HCEC 1CT (cell line): ENCODE measurements at regions not wholly inside any gene's neighbourhood (a gene's known extent, or its start where the extent isn't known, plus 50 kb on each side); places are given as distances from the start of the nearest gene placed in this dataset.
"Not testable (repeated sequence)": the region's sequence is repeated elsewhere in the genome, so short reads cannot be mapped to it uniquely, and the experiment has no call there.

Experiments used
- DNase-seq: peaks from one replicate; pipeline ENCODE4 v3.0.0-alpha.2; 2017

DNA sequence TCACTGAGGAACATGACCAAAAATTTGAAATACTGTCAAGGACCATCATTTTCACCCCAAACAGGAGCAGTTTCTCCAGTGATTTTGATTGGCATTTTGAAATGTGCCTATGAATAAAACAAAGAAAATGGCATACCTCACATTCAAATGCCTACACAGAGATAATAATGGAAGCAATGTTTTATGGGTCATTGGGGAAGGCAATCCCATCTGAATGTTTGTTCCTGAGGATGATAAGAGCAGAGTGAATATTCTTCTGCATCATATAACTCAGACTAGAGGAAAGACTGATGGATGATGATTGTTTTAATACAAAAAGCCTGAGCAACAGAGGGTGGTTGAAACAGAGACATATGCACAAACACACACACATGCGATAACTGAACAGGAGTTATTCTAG, 2749.9 kb downstream of the PCDH9 start:
- no peak for DNase-seq

DNA sequence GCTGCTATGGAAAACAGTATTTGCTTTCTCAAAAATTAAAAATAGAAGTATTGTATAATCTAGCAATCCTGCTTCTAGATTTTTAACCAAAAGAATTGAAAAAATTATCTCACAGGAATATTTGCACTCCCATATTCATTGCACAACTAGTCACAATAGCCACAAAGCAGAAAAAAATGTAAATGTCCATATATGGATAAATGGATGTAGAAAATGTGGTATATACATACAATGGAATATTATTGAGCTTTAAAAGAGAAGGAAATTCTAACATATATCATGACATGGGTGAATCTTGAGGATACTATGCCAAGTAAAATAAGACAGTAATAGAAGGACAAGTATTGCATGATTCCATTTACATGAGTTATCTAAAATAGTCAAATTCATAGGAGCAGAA, 2753.0 kb downstream of the PCDH9 start:
- DNase-seq, result no peak

DNA sequence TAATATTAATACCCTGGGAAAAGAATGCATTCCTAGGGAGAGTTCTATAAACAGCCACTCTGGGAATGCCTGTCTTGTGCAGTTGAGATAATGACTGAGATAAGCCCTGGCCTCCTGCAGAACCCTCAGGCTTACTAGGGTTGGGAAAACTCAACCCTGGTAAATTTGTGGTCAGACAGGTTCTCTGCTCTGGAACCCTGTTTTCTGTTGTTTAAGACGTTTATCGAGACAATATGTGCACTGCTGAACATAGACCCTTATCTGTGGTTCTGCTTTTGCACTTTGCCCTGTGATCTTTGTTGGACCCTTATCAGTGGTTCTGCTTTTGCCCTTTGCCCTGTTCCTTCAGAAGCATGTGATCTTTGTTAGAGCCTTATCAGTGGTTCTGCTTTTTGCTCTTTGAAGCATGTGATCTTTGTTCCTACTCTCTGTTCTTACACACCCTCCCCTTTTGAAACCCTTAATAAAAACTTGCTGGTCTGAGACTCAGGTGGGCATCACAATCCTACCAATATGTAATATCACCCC, 2754.0 kb downstream of the PCDH9 start:
- not testable (repeated sequence) for DNase-seq

DNA sequence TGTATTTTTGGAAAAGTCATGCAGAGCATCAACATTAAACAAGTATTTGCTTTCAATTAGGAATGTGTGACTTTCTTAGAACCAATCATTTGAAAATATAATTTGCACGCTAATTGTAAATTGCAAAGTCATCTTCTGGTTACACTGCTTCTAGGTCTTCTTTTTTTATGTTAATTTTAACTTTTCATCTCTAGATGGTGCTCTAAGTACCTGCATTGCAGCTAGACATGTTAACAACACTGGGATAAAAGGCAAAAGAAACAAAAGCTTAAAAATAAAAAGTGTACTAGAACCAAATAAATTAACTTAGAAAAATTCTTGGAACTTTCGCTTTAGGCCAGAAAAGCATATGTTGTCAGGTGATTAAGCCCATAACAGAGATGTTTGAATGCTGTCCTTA, 2758.2 kb downstream of the PCDH9 start:
- DNase-seq, result no peak

DNA sequence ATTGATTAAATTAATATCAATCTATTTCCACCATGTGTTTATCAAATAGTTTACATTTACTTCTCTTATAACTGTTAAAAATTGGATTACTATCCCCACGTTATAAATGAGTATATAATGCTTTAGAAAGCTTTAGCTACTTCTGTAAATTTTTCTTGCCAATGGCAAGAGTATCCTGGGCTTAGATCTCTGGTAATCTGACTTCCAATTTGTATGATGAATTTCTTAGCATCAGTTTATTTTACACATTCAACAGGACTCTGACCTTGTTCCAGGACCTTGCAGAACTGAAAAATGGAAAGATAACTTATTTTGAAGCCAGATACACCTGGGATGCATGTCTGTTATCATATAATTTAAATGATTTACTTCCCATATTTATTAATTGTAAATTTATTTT, 2759.4 kb downstream of the PCDH9 start:
- no peak for DNase-seq

DNA sequence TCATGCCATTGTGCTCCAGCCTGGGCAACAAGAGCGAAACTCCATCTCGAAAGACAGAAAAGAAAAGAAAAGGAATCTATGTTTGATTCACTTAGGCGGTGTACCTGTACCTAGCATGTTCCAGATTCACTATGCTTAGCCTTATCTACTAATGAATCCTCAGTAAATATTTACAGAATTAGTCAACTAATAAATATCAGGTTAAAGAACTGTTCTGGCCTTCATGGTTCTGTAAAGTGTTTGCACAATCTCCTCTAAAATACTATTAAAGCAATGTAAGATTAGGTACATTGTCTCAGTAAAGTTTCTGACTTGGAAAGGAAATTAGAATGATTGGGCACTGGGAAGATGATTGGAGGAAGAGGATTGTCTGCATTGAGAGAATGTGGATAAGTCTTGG, 2770.4 kb downstream of the PCDH9 start:
- DNase-seq, result no peak

DNA sequence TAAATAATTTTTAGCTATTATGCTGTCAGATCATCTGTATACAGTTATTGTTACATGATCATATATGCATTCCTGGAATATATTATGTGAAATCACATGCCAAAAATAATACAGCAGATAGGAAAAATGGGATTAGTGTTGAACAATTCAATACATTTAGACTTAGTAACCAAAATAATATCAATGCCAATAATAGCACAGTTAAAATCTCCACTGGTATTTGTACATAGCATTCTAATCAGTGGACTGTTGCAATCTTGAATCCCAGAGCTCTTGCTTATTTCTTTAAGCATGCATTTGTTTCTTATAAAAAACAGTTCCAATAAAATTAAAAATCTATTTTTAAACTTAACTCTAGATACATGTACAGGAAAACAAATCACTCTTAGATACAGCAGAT, 2772.2 kb downstream of the PCDH9 start:
- DNase-seq, result no peak

DNA sequence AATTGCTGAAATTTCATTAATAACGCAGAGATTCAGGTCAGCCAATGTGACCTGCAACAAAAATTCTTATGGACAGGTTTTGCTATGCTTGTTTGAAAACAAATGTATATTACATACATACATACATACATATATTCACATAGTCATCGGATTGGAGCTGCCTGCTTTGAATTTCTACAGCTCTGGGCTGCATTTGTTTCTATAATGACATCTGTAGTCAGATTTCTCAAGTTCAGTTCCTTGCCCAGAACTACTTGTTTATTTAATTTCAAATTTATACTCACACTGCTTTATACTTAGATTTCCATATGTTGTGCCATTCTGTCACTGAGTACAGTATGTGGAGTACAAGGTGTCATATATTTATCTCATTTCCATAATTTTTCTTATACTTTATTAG, 2775.0 kb downstream of the PCDH9 start:
- no peak for DNase-seq

DNA sequence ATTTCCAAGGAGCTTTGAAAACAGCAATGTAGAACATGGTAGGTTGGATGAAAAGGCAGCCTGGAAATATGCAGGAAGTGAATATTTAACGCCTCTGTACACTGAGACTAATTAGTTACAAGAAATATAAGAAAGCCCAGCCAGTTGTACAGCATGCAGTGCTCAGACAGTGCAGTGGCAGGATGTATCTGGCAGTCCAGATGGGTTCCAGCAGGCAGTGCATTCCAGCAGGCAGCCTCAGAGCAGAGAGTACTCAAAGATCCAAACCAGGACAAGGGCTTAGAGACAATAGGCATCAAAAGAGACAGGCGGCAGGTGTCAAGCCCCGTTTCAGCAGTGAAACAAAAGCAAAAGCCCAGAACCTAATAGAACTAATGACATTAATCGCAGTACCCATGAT, 2776.3 kb downstream of the PCDH9 start:
- no peak for DNase-seq

DNA sequence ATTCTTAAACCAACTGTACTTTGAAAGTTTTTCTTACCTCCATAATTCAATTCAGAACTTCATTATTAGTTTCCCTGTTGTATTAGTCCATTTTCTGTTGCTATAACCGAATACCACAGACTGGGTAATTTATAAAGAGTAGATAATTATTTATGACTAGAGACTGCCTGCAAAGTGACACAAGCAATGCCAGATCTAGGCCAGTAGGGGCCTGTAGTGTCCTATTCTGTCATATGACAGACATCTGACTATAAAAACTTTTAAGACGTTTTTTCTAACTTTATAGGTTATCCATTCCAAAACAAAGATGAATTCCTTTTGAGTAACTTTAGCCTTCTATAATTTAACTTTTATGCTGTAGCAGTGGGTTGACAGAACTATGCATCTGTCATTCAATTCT, 2783.8 kb downstream of the PCDH9 start:
- no peak for DNase-seq

DNA sequence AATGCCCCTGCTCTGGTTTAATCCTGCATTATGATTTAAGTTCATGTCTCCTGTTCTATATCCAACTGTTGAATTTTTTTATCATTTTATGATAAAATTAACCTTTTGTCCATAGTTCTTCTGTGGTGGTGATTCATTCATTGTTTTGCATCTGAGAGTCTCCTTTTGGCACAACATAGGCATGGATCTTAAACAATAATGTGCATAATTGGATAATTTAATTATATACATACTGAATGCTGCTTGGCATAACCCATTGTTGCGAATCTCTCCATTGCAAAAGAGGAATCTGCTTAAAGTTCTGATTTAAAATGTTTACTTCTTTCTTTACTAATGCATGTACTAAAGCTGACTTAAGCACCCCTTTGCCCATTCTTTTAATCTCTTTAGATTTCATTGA, 2788.4 kb downstream of the PCDH9 start:
- no peak for DNase-seq

DNA sequence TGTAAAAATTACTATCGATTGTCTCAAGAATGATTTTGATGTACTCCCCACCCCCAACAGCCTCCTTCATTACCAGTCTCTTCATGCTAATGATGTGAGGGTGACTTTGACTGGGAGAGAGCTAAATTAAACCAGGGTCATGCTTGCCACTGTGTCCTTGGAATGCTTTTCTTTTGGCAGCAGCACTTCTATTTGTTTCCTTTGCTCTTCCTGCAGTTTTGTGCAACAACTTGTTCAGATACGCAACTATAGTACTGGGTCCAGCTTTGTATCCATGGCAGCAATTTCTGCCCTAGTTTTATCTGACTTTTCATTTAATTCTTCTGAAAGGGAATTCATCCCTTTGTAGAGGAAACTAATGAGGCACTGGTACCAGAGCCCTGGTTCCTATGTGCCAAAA, 2792.1 kb downstream of the PCDH9 start:
- no peak for DNase-seq

DNA sequence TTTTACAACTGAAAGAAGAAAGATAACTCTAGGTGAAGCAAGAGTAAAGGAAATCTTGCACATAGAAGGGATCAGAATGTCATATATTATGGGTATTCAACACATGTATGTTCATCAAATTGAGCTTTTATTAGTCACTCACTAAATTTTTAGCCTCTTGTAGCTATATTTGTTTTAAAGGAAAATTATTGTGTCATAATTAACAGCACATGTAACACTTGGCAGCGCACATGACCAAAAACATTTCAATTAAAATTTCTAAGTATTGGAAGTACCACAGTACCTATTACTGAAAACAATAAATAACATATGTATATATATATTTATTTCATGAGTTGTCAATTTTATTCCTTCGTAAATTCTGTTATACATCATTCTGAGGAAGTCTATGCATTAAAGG, 2800.4 kb downstream of the PCDH9 start:
- DNase-seq, result no peak

DNA sequence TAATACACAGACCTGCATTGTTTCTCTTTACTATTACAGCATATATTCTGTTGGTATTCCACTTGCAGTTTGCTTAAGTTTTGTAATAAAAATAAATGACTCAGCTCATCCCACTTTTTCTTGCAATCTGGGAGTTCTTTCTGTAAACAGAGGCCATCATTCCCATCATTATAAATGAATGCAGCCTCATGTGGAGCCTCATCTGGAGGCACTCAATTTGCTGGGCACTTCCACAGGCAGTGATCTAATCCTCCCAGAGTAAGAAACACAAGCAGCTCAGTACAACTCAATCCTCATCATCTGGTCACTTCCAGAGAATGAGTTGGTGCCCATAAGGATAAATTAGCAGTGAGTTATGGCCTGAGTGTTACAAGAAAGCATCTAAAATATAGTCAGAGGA, 2801.9 kb downstream of the PCDH9 start:
- no peak for DNase-seq

DNA sequence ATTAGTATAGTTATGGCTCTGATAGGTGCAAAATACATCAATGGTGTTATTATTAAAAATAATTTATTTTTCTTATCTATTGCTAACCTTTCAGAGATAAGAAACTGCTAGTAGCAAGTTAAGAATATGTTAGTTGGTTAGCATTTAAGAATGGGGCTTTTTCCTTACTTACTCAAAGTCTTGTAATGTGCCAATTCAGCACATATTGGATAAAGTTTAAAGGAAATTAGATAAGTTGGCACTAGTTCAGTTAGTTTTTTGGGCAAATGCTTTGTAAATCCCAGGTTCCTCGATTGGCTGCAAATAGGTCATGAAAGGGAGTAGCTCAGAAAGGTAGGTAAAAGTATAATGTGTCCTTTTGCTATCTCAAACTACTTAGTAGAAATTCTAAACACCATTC, 2806.7 kb downstream of the PCDH9 start:
- no peak for DNase-seq

DNA sequence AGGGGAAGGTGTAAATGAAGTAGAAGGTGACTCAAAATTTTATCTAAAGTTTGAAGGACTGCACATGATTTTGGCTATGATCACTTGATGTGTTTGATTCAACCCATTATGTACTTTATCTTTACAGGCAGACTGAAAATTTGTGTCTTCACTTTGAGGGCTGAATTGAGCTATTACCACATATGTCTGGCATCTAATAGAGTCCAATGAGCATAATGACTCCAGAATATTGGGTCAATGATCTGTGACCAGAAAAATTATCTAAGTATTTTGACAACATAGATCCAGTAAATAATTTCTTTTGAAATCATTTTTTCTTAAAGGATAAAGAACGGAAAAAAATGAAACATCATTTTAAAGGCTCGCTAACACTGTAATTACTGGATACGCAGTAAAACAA, 2810.0 kb downstream of the PCDH9 start:
- DNase-seq, result no peak

DNA sequence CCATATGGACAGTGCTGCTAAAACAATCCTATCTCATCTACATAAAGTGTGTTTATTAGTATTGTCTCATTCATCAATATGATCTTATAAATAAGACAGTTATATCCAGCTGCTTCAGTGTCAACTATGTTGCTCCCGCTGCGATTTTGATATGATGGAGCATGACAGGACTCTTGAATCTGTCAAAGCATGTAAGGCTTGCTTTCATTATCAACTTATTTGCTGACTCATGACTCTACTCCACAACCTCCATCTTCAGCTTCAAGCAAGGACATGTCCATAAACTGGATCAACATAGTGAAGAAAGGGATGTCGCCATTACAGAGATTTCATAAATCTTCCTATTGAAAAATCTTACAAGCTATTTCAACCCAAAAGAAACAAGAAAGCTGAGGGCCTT, 2812.6 kb downstream of the PCDH9 start:
- no peak for DNase-seq

DNA sequence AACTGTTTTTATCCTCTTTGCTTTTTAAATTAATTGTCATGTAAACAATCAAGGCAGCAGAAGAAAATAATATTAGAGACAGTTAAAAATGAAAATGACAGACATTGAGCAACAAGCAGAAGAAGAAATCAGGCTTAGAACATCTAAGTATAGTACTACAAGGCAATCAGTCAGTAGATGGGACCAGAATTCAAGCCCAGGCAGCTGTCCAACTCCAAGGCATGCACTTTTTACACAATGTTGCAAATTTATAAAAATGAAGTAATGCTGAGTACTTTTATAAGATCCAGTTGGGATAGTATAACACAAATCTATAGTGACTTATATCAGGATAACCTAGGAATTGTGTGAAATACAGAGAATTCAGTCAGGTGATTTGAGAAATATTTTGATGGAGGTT, 2815.8 kb downstream of the PCDH9 start:
- no peak for DNase-seq

DNA sequence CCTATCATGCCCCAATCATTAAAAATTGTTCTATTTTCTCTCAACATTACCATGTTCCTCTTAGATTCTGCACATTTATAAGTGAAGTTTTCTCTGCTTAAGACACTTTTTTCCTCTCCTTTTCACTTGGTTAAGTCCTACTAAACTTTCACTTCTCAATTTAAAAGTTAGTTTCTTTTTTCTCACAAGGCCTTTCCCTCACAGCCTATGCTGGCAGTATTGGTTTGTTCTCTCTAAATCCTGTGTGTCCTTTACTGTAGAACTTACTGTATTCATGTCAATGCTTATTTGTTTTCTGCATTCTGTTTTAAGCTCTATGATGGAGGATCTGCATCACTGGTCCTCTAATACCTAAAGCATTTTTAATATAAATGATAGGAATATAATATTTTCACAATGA, 2816.6 kb downstream of the PCDH9 start:
- no peak for DNase-seq

DNA sequence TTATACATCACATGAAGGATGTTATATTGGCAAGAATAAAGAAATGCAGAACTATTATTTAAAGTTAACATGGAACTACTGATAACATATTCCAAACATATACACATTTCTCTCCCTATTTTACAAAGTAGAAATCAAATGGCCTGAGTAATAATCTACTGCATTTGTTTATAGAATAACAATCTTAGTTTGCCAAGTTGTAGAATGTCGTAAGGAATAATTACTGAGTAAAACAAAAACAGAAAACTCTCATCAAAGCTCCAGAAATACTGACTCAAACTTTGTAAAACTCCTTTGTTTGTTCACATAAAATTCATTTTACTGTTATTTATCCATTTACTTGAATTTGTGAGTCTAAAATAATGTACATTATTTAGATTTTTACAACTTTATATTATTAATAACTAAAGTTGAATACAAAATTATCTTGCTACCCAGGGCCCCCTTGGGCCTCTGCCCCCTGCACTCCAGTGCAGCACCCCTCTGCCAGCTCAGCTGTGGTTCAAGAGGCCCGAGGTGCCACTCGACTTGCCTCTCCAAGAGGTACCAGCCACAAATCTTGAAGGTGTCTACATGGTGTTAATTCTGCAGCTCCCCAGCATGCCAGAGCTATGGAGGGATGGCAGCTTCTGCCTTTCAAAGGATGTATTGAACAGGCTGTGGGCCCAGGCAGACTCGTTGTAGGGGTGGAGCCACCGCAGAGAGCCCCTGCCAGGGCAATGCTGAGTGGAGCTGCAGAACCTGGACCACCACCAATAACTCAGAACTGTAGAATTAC, 2819.7 kb downstream of the PCDH9 start:
- no peak for DNase-seq

DNA sequence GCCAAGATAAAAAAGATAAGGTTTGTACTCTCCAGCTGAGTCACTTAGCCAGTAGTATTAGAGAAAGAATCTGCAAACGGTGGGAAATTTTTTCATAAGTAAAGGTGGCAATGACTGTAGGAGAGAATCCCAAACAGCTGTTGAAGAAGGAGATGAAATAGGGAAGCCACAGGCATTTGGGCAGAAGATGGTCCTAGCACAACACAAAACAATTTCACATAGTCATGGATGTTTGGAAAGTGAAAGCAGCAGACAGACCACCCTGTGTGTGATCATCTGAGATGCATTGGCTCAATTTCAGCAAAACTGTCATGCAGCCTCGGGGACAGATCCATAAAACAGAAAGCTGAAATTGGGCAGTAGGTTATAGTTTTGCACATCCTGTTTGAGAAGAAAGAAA, 2832.4 kb downstream of the PCDH9 start:
- DNase-seq, result no peak

DNA sequence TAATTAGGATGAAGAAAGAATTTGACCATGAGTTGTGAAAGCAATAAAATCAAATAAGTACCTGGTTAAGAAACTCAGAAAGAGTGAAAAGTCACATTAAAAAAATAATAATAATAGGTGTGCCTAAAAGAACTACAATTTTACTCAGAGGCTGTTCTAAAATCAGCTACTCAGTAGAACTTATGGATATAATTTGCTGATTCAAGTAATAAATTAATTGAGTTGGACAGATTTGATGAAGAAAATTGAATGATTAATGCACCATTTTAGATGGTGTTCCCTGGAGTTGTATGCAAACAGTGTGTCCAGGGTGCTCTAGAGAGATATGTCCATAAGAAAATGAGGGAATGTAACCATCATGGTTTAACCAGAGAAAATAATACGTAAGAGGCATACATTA, 2852.5 kb downstream of the PCDH9 start:
- no peak for DNase-seq

DNA sequence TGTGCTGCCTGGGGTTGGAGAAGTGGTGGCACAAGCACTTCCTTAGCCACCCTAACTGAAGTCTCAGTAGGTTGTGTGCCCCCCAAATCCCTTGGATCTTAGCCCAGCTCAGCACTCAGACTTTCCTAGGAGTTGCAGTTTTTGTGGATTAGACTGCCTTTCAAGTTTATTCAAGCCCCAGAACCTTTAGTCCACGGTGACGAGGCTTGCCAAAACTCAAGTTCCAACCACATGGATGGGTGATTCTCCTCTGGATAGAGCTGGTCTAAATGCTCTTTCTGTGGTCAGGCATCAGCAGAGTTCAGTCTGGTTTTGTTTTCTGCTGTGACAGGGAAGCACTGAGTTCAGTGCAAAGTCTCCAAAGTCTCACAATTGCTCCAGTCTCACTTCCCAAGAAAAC, 2858.7 kb downstream of the PCDH9 start:
- DNase-seq, result no peak

DNA sequence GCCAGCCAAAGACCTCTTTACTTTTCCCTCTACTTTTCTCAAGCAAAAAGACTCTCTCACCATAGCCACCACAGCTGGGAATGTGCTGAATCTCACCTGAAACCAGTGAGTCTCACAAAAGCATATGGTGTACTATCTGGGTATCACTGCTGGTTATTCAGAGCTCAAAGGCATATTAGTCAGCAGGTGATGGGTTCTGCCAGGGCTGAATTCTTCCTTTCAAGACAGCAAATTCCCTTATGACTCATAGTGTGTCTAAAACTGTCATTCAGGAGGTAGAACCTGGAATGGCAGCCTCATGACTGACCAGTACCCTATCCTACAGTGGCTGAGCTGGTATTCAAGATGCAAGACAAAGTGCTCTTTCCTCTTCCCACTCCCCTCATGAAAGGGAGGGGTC, 2859.1 kb downstream of the PCDH9 start:
- DNase-seq, result no peak

DNA sequence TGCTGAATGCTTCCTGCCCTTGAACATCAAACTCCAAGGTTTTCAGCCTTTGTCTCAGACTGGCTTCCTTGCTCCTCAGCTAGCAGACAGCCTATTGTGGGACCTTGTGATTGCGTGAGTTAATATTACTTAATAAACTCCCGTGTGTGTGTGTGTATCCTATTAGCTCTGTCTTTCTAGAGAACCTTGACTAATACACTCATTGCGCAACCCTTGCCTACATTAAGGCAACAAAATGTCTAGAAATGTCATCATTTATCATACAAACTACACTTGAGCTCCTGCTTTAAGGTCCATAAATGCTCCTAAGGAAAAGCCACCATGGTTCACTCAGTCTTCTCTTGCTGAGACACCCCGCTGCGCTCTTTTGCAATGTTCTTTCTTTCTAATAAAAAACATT, 2861.0 kb downstream of the PCDH9 start:
- DNase-seq, result no peak
